ENCODE measurements at regions not wholly inside any gene's neighbourhood (a gene's known extent, or its start where the extent isn't known, plus 50 kb on each side); places are given as distances from the start of the nearest gene placed in this dataset.

DNA sequence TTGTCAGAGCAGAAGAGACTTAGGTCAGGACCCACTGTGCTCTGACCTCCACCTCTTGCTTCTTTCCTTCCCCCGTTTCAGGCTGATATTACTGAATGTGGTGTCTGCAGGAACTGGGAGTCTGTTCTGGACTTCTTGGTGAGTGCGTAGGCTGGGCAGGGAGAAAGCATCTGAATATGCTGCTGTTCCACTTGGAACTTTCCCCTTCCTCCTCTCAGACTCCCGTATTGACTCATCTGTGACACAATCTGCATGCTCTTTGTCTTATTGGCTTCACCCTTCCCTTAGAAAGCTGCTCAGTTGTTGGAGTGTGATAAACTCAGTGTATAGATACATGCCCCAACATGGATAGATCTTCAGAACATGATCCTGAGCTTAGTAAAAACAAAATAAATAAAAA lies 137.6 kb upstream of the HABP2 start:
- TF ChIP-seq TAF1 (IDR thresholded peaks at IDR 0.05; ENCODE audit: borderline replicate concordance, insufficient read depth, low read length) (no peak), POLR2AphosphoS5 (IDR thresholded peaks at IDR 0.05; ENCODE audit: low read depth, low read length) (no peak), REST (IDR thresholded peaks at IDR 0.05; ENCODE audit: insufficient read depth in 1 of 2, low read depth in 2 of 2, low read length in 2 of 2) (no peak), SIN3A (IDR thresholded peaks at IDR 0.05; ENCODE audit: borderline replicate concordance, insufficient read depth, low read length) (no peak)

Data from PFSK-1 (cell line).